ENCODE measurements at regions not wholly inside any gene's neighbourhood (a gene's known extent, or its start where the extent isn't known, plus 50 kb on each side); places are given as distances from the start of the nearest gene placed in this dataset.

DNA sequence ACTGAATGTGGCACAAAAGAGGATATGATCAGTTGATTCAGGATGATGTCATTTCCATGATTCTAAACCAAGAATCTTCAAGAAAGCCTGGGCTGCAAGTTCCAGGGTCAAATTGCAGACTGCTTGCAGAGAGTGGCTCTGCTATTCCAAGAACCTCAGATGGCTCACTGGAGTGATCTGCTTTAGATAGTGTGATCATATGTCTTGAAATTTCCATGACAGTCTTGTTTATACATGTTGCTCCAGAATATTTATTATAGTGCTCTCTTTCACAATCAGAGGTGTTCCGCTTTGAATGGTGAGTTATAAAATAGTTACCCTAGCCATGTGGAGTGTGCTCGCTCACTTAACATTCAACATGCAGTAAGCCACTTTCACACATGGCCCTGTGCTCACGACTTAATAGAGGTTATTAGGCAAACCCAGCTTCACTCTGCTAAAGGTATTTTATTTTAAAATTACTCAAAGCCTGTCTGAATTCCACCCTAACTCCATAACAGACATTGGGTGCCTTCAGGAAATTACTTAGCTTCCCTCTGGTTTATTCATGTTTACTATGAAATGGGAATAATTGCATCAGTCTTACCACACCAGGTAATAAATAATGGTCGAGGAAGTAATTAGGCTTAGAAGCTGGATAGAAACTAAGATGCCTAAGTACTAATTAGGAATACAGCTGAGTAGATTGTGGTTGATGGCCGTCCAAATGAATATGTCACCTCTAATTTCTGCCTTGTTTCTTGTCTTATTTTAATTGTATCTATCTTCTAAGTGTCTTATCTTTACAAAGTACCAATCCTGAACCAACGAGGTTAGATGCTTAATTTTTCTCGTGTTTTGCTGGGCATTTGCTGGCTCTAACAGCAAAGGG lies 187.9 kb downstream of the ETS1 start:
- Histone ChIP-seq H3K36me3 (no peaks in the 10 kb centered on the region), H3K27me3 (no peaks in the 10 kb centered on the region), H3K4me1 (no peaks in the 10 kb centered on the region), H3K9me3 (no peaks in the 10 kb centered on the region), H3K4me3 (no peak overlapping the region), H3K27ac (no peak overlapping the region)
- WGBS, 2 donors, result 66 to 81% methylated on average over 7 of the region's 7 CpGs
- intact Hi-C loops (cut with DNase I), result no loop called here
- TF ChIP-seq, protein P1, sequence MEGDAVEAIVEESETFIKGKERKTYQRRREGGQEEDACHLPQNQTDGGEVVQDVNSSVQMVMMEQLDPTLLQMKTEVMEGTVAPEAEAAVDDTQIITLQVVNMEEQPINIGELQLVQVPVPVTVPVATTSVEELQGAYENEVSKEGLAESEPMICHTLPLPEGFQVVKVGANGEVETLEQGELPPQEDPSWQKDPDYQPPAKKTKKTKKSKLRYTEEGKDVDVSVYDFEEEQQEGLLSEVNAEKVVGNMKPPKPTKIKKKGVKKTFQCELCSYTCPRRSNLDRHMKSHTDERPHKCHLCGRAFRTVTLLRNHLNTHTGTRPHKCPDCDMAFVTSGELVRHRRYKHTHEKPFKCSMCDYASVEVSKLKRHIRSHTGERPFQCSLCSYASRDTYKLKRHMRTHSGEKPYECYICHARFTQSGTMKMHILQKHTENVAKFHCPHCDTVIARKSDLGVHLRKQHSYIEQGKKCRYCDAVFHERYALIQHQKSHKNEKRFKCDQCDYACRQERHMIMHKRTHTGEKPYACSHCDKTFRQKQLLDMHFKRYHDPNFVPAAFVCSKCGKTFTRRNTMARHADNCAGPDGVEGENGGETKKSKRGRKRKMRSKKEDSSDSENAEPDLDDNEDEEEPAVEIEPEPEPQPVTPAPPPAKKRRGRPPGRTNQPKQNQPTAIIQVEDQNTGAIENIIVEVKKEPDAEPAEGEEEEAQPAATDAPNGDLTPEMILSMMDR (IDR thresholded peaks at IDR 0.05), result no peak
- TF ChIP-seq POLR2A (IDR thresholded peaks at IDR 0.05), result no peak
- no peak for DNase-seq

DNA sequence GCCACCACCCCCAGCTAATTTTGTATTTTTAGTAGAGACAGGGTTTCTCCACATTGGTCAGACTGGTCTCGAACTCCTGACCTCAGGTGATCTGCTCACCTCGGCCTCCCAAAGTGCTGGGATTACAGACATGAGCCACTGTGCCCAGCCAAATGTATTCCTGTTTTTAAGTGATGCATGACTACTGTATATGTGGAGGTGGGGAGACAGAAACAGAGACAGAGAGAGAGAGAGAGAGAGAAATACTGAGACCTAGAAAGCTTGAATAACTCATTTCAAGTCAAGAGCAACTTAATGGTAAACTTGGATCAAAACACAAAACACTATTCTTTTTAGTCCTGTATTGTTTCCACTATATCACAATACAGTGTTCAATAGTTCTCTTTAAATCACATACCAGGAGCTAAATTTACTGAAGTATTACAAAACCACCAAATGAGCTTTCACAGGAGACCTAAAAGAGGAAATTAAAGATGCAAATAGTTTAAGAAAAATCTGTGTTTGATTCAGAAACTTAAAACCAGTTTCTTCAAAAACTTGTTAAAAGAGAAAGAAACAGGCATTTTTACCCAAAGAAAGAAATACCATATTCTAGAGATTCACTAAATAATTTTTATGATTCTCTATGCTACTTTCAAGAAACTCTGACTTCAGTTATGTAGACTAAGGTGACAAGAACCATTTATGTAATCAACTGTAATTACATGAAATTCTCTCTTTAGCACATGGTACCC lies 188.7 kb downstream of the ETS1 start:
- no peak for DNase-seq
- Histone ChIP-seq H3K27me3 (no peaks in the 10 kb centered on the region), H3K4me3 (no peak overlapping the region), H3K27ac (no peak overlapping the region), H3K4me1 (peaks cover 0 to 4% (median 0%) of the 10 kb centered on the region in 3 donors), H3K36me3 (no peaks in the 10 kb centered on the region), H3K9me3 (no peaks in the 10 kb centered on the region)
- 60 to 86% methylated on average over 2 of the region's 2 CpGs for WGBS, 2 donors
- TF ChIP-seq, protein P1 (IDR thresholded peaks at IDR 0.05), result no peak
- no peak for TF ChIP-seq POLR2A (IDR thresholded peaks at IDR 0.05)
- intact Hi-C loops (cut with DNase I), result no loop called here

DNA sequence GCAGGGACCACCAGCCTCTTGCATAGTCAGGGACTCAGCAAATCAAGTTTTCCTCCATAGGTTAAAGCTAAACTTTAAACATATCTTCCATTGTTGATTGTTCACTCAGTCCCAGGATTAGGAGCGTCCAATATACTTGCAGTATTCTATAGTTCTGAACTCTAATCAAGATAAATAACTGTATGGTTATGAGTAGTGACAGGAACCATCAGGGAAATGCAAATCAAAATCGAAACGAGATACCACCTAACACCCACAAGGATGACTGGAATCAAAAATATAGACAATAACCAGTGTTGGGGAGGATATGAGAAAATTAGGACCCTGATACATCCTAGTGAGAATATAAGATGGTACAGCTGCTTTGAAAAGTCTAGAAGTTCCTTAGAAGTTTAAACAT lies 190.0 kb downstream of the ETS1 start:
- Histone ChIP-seq H3K4me3 (no peak overlapping the region), H3K27me3 (no peaks in the 10 kb centered on the region), H3K4me1 (peaks cover 0 to 4% (median 0%) of the 10 kb centered on the region in 3 donors), H3K9me3 (no peaks in the 10 kb centered on the region), H3K27ac (no peak overlapping the region), H3K36me3 (no peaks in the 10 kb centered on the region)
- intact Hi-C loops (cut with DNase I), result no loop called here
- no peak for DNase-seq
- WGBS, 2 donors, result 67 to 75% methylated on average over 3 of the region's 3 CpGs
- TF ChIP-seq, protein P1 (IDR thresholded peaks at IDR 0.05), result no peak
- no peak for TF ChIP-seq POLR2A (IDR thresholded peaks at IDR 0.05)

DNA sequence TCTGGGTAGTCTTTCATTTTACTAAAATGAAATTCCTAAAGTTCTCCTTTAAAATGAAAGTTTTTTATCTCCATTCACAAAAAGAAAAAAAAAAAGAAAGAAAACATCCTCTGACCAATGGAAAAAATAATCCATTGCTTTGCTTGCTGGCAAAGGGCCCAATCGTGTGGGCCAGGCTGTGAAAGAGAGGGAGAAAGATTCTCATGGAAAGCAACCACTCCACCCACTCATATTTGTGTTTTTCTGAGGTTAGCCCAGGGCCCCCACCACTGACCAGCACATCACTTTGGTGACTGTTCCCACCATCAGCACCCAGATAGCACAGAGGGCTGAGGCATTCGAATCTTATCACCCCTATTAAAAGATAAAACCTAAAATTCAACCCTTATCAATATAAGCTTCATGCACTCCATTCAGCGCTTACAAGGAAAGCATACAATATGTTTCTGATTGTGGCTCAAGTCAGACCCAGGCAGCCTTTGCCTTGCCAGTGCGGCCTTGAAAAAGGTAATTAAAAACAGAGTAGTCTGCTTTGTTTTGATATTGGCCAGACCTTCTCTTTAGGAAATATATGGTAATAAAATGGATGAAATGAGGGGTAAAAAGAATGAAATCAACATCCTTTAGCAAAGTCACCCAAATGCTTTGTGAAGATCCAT lies 192.8 kb downstream of the ETS1 start:
- Histone ChIP-seq H3K27ac (no peak overlapping the region), H3K4me3 (no peak overlapping the region), H3K4me1 (peaks cover 0 to 4% (median 0%) of the 10 kb centered on the region in 3 donors), H3K36me3 (no peaks in the 10 kb centered on the region), H3K9me3 (no peaks in the 10 kb centered on the region), H3K27me3 (no peaks in the 10 kb centered on the region)
- WGBS, 2 donors, result 68 to 75% methylated on average over 4 of the region's 4 CpGs
- TF ChIP-seq POLR2A (IDR thresholded peaks at IDR 0.05), result no peak
- TF ChIP-seq, protein P1 (IDR thresholded peaks at IDR 0.05), result no peak
- intact Hi-C loops (cut with DNase I), result no loop called here
- DNase-seq, result no peak

DNA sequence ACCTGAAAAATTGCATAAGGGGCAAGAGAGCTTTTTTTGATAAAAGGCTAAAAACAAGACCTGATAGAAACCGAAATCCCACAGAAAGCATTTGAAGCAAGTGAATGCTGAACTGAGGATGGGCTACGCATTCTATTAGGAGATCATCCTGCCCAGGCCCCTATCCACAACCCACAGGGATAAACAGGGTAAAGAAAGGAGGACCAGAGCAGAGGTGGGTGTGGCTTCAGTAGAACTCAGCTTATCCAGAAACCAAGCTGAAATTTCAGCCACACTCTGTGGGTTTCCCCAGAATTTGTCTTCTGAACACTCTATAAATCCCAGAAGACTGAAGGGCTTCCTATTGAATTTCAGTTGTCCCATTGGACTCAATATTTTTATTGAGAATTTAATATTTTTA lies 195.1 kb downstream of the ETS1 start:
- Histone ChIP-seq H3K9me3 (no peaks in the 10 kb centered on the region), H3K27ac (no peak overlapping the region), H3K36me3 (no peaks in the 10 kb centered on the region), H3K27me3 (no peaks in the 10 kb centered on the region), H3K4me1 (peaks cover 0 to 4% (median 0%) of the 10 kb centered on the region in 3 donors), H3K4me3 (no peak overlapping the region)
- DNase-seq, result no peak
- intact Hi-C loops (cut with DNase I), result no loop called here
- WGBS, 2 donors, result 86 to 90% methylated on average over 2 of the region's 2 CpGs
- TF ChIP-seq, protein P1 (IDR thresholded peaks at IDR 0.05), result no peak
- TF ChIP-seq POLR2A (IDR thresholded peaks at IDR 0.05), result no peak
